Mesothelial cell of epicardium (in vitro differentiated cells): ENCODE measurements at regions not wholly inside any gene's neighbourhood (a gene's known extent, or its start where the extent isn't known, plus 50 kb on each side); places are given as distances from the start of the nearest gene placed in this dataset.

ENCODE experiments used
- DNase-seq, 2 experiments: peaks; one replicate each; pipeline ENCODE4 v3.0.0; 2021; ENCODE audit warnings: low spot score in 2 of 2; ENCODE audit not compliant: unreplicated experiment in 2 of 2
- H3K27ac Mint-ChIP-seq: 2 replicates; pipeline ENCODE4 v1.8.0; 2021; ENCODE audit warnings: mixed read lengths
- H3K27me3 Mint-ChIP-seq: 2 replicates; pipeline ENCODE4 v1.8.0; 2021; ENCODE audit warnings: low read depth, mixed read lengths
- H3K36me3 Mint-ChIP-seq: 2 replicates; pipeline ENCODE4 v1.8.0; 2021; ENCODE audit warnings: mixed read lengths
- H3K4me1 Mint-ChIP-seq: 2 replicates; pipeline ENCODE4 v1.8.0; 2021; ENCODE audit warnings: mixed read lengths
- H3K4me3 Mint-ChIP-seq: 2 replicates; pipeline ENCODE4 v1.8.0; 2021; ENCODE audit warnings: mild to moderate bottlenecking, moderate library complexity, mixed read lengths
- H3K9me3 Mint-ChIP-seq: 2 replicates; pipeline ENCODE4 v1.8.0; 2021; ENCODE audit warnings: mixed read lengths
- CTCF ChIP-seq: fragments of 200-600 bp; sonication (generic); IDR thresholded peaks from one replicate; pipeline ENCODE4 v1.5.0; 2021; ENCODE audit warnings: antibody characterized with exemption; ENCODE audit not compliant: unreplicated experiment

GRCh38 chr1:177632923-177633615 lies 336.8 kb downstream of the SEC16B start:
- Mint-ChIP-seq H3K27me3 (no peaks in the 10 kb centered on the region), H3K27ac (no peak overlapping the region), H3K4me3 (no peak overlapping the region), H3K4me1 (no peaks in the 10 kb centered on the region), H3K9me3 (no peaks in the 10 kb centered on the region), H3K36me3 (no peaks in the 10 kb centered on the region)
- TF ChIP-seq CTCF, result no peak
- no peak for DNase-seq

- Mint-ChIP-seq H3K9me3 (no peaks in the 10 kb centered on the region), H3K4me3 (no peak overlapping the region), H3K36me3 (no peaks in the 10 kb centered on the region), H3K27ac (no peak overlapping the region), H3K4me1 (no peaks in the 10 kb centered on the region), H3K27me3 (no peaks in the 10 kb centered on the region)
- no peak for TF ChIP-seq CTCF
- no peak for DNase-seq
Observed at GRCh38 chr1:177631770-177632169, 338.1 kb downstream of the SEC16B start.

GRCh38 chr1:177629526-177629925 lies 340.3 kb downstream of the SEC16B start:
- Mint-ChIP-seq H3K4me3 (no peak overlapping the region), H3K27ac (no peak overlapping the region), H3K27me3 (no peaks in the 10 kb centered on the region), H3K4me1 (no peaks in the 10 kb centered on the region), H3K9me3 (peaks cover 11% of the 10 kb centered on the region), H3K36me3 (no peaks in the 10 kb centered on the region)
- no peak for DNase-seq
- TF ChIP-seq CTCF, result no peak

GRCh38 chr1:177627148-177627910 lies 342.5 kb downstream of the SEC16B start:
- no peak for TF ChIP-seq CTCF
- Mint-ChIP-seq H3K36me3 (no peaks in the 10 kb centered on the region), H3K27me3 (no peaks in the 10 kb centered on the region), H3K4me3 (no peak overlapping the region), H3K9me3 (peaks cover 16% of the 10 kb centered on the region), H3K27ac (no peak overlapping the region), H3K4me1 (no peaks in the 10 kb centered on the region)
- DNase-seq, result no peak

- Mint-ChIP-seq H3K4me1 (peaks cover 6% of the 10 kb centered on the region), H3K27me3 (no peaks in the 10 kb centered on the region), H3K27ac (no peak overlapping the region), H3K9me3 (peaks cover 13% of the 10 kb centered on the region), H3K36me3 (no peaks in the 10 kb centered on the region), H3K4me3 (no peak overlapping the region)
- no peak for DNase-seq
- no peak for TF ChIP-seq CTCF
Observed at GRCh38 chr1:177620636-177621190, 349.1 kb downstream of the SEC16B start.
